ENCODE measurements at regions not wholly inside any gene's neighbourhood (a gene's known extent, or its start where the extent isn't known, plus 50 kb on each side); places are given as distances from the start of the nearest gene placed in this dataset.

- ChIA-PET CTCF (ENCODE audit: partially characterized antibody) (interaction anchor here (2.1 kb wide), 1 partner anchor 11 kb away, joined by 14 read pairs; no protein-coding TSS in a partner anchor), POLR2A (ENCODE audit: partially characterized antibody) (interaction anchor here (0.9 kb wide), 1 partner anchor 37 kb away, joined by 3 read pairs; no protein-coding TSS in a partner anchor)
- no peaks in the 10 kb centered on the region for H3K36me3 ChIP-seq (ENCODE audit: control insufficient read depth in 2 of 4, insufficient read depth in 4 of 4, low read length in 3 of 4)
- DNase-seq (ENCODE audit: low read depth in 1 of 2, low spot score in 2 of 2) (no peak), FAIRE-seq (no peak)
- no peak overlapping the region for H3K9ac ChIP-seq (replicated peaks in 1 of 4; ENCODE audit: extremely low read depth in 1 of 4, low read depth in 3 of 4, low read length in 3 of 4)
- no peak overlapping the region for H3K4ac ChIP-seq (replicated peaks; ENCODE audit: insufficient read length, low read depth, low read length)
- no peak overlapping the region for H4K91ac ChIP-seq (replicated peaks; ENCODE audit: insufficient read length, low read length)
- WGBS, 2 experiments (ENCODE audit: extremely low coverage in 1 of 2, insufficient coverage in 1 of 2, insufficient read length in 1 of 2, insufficient replicate concordance in 2 of 2, low coverage in 1 of 2, low lambda C conversion rate in 2 of 2, missing lambda C conversion rate in 1 of 2): 86% methylated on average over 2 of the region's 2 CpGs; no CpG with 5 or more reads in 1 of the 2 experiments
- H3K27me3 ChIP-seq (replicated peaks in 1 of 4; ENCODE audit: control insufficient read depth in 3 of 4, extremely low read depth in 1 of 4, insufficient read depth in 3 of 4, low read length in 3 of 4): no peaks in the 10 kb centered on the region
- no peak overlapping the region for H2BK120ac ChIP-seq (replicated peaks; ENCODE audit: low read depth, low read length)
- H2BK15ac ChIP-seq (ENCODE audit: low read length): no peak overlapping the region
- H2BK20ac ChIP-seq (ENCODE audit: low read length): no peak overlapping the region
- no peaks in the 10 kb centered on the region for H3K9me3 ChIP-seq (ENCODE audit: insufficient read depth in 2 of 2, low read depth in 1 of 2, low read length in 1 of 2)
- no peaks in the 10 kb centered on the region for H3K79me2 ChIP-seq (ENCODE audit: control insufficient read depth in 1 of 2, insufficient read depth in 2 of 2, low read length in 2 of 2)
- H3K23ac ChIP-seq (ENCODE audit: insufficient read length): no peak overlapping the region
- no peak overlapping the region for H3K18ac ChIP-seq (ENCODE audit: extremely low read depth, low read length)
- no peaks in the 10 kb centered on the region for H3K79me1 ChIP-seq (ENCODE audit: low read depth, low read length)
- no peak overlapping the region for H2AK5ac ChIP-seq (ENCODE audit: low read depth, low read length)
- no peak overlapping the region for H3K14ac ChIP-seq (ENCODE audit: insufficient read length)
- no peak overlapping the region for H3K4me3 ChIP-seq (ENCODE audit: extremely low read depth in 1 of 4, insufficient read depth in 2 of 4, low read depth in 3 of 4, low read length in 4 of 4)
- no peak overlapping the region for H2BK5ac ChIP-seq (ENCODE audit: low read depth, low read length)
- H4K5ac ChIP-seq (ENCODE audit: insufficient read length, low read depth, low read length): no peak overlapping the region
- H3K23me2 ChIP-seq (ENCODE audit: low read depth, low read length): no peaks in the 10 kb centered on the region
- no peak overlapping the region for H3K56ac ChIP-seq (replicated peaks; ENCODE audit: insufficient read length, low read depth, low read length)
- peaks cover 0 to 2% (median 0%) of the 10 kb centered on the region in 4 experiments; a peak in 1 of 7 replicates for H3K4me1 ChIP-seq (replicated peaks in 1 of 4; ENCODE audit: control insufficient read depth in 3 of 4, insufficient read depth in 4 of 4, low read length in 3 of 4)
- no peaks in the 10 kb centered on the region for H4K20me1 ChIP-seq (replicated peaks in 1 of 2; ENCODE audit: control insufficient read depth in 1 of 2, insufficient read depth in 2 of 2, low read length in 2 of 2)
- no peak overlapping the region for H2AFZ ChIP-seq (ENCODE audit: low read length)
- no peak overlapping the region for H4K8ac ChIP-seq (ENCODE audit: extremely low read depth, insufficient read depth, low read length)
- H3K27ac ChIP-seq (ENCODE audit: low read depth, low read length): no peak overlapping the region
- no peak overlapping the region for H3K4me2 ChIP-seq (ENCODE audit: insufficient read depth in 1 of 2, low read depth in 2 of 2, low read length in 2 of 2)
- no peak overlapping the region for H2BK12ac ChIP-seq (ENCODE audit: low read depth, low read length)
- TF ChIP-seq BRCA1 (IDR thresholded peaks at IDR 0.05; ENCODE audit: low read depth, low read length) (no peak), CHD2 (IDR thresholded peaks at IDR 0.05; ENCODE audit: low read length) (no peak), RNF2 (IDR thresholded peaks at IDR 0.05; ENCODE audit: borderline replicate concordance, low read depth, low read length, missing control alignments, poor library complexity, severe bottlenecking) (no peak), KDM5A (IDR thresholded peaks at IDR 0.05; ENCODE audit: low read length) (no peak), CTCF (IDR thresholded peaks at IDR 0.05; ENCODE audit: control extremely low read depth in 1 of 3, insufficient read depth in 1 of 3, low read depth in 1 of 3, low read length in 3 of 3) (no peak), CTBP2 (IDR thresholded peaks at IDR 0.05; ENCODE audit: borderline replicate concordance, insufficient read depth, insufficient read length, low read length) (no peak), USF2 (IDR thresholded peaks at IDR 0.05; ENCODE audit: low read length) (no peak), SP1 (IDR thresholded peaks at IDR 0.05; ENCODE audit: low read depth, low read length) (no peak), ASH2L (IDR thresholded peaks at IDR 0.05; ENCODE audit: low read length) (no peak), TAF7 (optimal IDR thresholded peaks at IDR 0.05; ENCODE audit: borderline replicate concordance, low read depth, low read length) (no peak), POLR2AphosphoS5 (IDR thresholded peaks at IDR 0.05; ENCODE audit: low read depth, low read length) (no peak)
Measured at GRCh38 chr12:93272997-93273396, 104.7 kb upstream of the NUDT4 start.

Measured in H1 (cell line).